HFF-Myc (cell line): ENCODE measurements at regions not wholly inside any gene's neighbourhood (a gene's known extent, or its start where the extent isn't known, plus 50 kb on each side); places are given as distances from the start of the nearest gene placed in this dataset.

Experiments used
- DNase-seq: peaks from one replicate; pipeline ENCODE4 v3.0.0-alpha.2; 2011; ENCODE audit warnings: low read depth; ENCODE audit errors: extremely low read depth
- H3K4me3 ChIP-seq: replicated peaks from 2 replicates; pipeline ENCODE4 v1.5.1; 2011; ENCODE audit warnings: low read depth, mild to moderate bottlenecking, control low read depth, low read length
- CTCF ChIP-seq: IDR thresholded peaks from 2 replicates; pipeline ENCODE4 v1.5.1; 2012; ENCODE audit warnings: mild to moderate bottlenecking, low read depth, low read length, control low read depth; ENCODE audit errors: missing control alignments

GRCh38 chr17:36761203-36761950, 160.0 kb downstream of the MRM1 start:
- no peak overlapping the region for H3K4me3 ChIP-seq
- DNase-seq: no peak
- TF ChIP-seq CTCF: no peak

- no peak for TF ChIP-seq CTCF
- H3K4me3 ChIP-seq: no peak overlapping the region
- no peak for DNase-seq
Measured at GRCh38 chr17:36765436-36766043, 164.2 kb downstream of the MRM1 start.

GRCh38 chr17:36768394-36768793, 167.0 kb downstream of the MRM1 start:
- no peak for TF ChIP-seq CTCF
- no peak for DNase-seq
- no peak overlapping the region for H3K4me3 ChIP-seq

- H3K4me3 ChIP-seq: no peak overlapping the region
- no peak for DNase-seq
- TF ChIP-seq CTCF: no peak
Measured at GRCh38 chr17:36773039-36773438, 164.2 kb upstream of the LHX1 start.

- H3K4me3 ChIP-seq: no peak overlapping the region
- no peak for TF ChIP-seq CTCF
- peak; percentile 9 for DNase-seq
Measured at GRCh38 chr17:36777118-36777517, 160.2 kb upstream of the LHX1 start.

GRCh38 chr17:36778448-36778847, 158.8 kb upstream of the LHX1 start:
- no peak for DNase-seq

More at GRCh38 chr17:36778448-36778847, 158.8 kb upstream of the LHX1 start:
- H3K4me3 ChIP-seq: no peak overlapping the region
- no peak for TF ChIP-seq CTCF
